ENCODE measurements at regions not wholly inside any gene's neighbourhood (a gene's known extent, or its start where the extent isn't known, plus 50 kb on each side); places are given as distances from the start of the nearest gene placed in this dataset.

GRCh38 chr9:86795823-86796553 lies 151.3 kb downstream of the GAS1 start:
- no peak for DNase-seq (ENCODE audit: low spot score)

- no peak for DNase-seq (ENCODE audit: low spot score)
These were observed 152.3 kb downstream of the GAS1 start for GRCh38 chr9:86795047-86795442.

DNA sequence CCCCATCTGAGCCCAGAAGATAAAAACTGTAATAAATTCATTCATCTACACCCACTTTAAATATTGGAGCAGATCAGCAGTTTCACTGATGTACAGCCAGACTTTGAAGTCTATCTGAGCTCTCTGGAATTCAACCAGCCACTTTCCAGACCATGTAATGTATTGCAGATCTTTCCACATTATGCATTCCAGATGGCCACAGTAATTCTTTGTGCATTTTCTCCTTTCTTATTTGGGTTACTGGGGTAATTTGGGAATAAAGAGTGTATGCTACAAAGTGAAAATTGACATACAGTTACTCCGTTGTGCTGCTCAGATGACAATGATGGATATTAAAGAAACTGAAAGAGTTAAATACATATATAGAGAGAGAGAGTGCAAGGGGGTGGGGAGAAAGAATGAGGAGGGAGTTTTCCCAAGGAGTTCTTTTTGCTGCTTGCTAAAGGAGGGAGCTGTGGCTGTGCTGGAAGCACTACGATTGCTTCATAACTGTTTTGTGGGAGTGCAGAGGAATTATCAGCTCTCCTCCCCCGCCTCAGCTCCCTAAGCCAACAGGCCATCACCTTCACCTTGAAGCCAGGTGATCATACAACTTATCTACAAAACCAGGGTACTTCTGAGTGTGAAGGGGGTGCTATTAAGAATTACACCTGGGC lies 152.8 kb downstream of the GAS1 start:
- no peak for DNase-seq (ENCODE audit: low spot score)

DNA sequence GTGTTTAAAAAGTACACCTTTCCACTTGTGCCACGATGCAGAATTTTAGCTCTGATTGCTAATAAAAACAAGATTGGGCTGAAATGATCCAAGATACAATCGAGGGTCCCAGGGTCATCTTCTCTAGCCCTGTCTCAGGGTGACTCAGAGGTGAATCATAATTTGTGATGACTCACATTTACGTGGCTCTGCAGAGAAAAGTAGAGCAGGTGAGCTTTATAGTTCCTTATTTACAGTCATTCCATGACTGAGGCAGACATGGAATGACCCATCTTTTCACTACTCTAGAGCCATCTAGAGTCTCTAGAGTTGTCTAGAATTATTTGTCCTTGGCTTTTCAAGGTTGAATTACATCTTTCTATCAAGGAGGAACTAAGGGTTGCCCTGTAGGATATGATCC lies 155.2 kb downstream of the GAS1 start:
- no peak for DNase-seq (ENCODE audit: low spot score)

DNA sequence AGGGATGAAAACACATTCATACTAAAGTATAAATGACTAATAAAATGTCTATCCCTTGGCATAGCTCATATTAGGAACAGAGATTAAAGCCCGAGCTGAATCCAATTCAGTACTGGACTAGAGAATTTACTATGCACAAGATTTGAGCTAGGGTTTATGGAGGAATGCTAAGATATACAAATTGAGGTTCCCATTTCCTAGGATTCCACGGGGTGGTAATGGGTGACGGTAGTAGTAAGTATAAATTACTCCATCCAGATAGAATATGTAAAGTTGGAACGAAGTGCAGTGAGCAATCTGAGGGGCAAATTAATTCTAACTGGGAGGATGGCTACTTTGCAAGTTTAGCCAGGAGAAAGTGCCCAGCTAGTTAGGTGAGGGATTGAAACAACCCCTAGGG lies 156.5 kb downstream of the GAS1 start:
- no peak for DNase-seq (ENCODE audit: low spot score)

GRCh38 chr9:86788456-86788855 lies 158.8 kb downstream of the GAS1 start:
- peak; percentile 72 for DNase-seq (ENCODE audit: low spot score)

DNA sequence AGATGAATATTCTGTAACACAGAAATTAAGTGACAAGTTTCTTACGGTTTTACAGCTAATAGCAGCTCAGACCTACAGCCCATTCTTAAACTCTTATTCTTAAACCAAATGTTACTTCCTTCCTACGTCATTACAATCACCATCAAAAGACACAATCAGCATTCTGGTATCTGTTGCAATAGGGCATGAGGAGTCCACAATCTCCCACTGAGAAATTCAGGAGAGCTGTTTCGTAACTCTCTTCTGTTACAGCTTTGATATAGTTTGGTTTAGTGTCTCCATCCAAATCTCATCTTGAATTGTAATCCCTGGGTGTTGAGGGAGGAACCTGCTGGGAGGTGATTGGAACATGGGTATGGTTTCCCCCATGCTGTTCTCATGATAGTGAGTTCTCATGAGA lies 163.4 kb downstream of the GAS1 start:
- DNase-seq (ENCODE audit: low spot score), result no peak

- no peak for DNase-seq (ENCODE audit: low spot score)
These were observed 164.5 kb downstream of the GAS1 start for GRCh38 chr9:86782831-86783230.

DNA sequence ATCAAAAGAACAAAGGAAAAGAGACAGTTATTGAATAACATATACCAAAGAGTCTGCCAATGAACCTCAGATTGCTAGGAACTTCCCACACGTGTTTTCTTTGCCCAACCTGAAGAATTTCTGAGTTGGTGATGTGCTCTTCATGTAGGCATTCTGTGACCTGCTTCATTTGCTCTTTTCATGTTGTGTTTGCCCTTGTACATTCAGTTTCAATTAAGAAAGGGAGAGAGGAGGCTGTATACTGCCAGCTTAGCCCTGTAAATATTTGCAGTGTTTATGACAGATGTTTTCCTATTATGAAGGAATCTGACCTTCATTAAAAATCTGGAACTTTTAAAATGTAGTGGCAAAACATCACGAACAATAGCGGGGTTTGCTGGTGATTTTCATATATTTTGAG lies 168.5 kb downstream of the GAS1 start:
- DNase-seq (ENCODE audit: low spot score), result no peak

DNA sequence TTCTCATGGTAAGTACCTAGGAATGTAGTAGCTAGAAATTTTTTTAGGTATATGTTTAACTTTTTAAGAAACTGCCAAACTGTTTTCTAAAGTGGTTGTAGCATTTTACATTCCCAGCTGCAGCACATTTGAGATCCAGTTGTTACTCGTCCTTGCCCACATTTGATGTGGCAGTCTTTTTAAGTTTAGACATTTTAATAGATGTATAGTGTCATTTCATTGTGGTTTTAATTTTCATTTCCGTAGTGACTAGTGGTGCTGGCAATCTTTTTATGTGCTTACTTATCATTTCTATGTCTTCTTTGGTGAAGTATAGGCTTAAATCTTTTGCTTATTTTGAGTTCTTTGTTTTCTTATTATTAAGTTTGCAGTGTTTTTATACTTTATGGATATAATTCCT lies 171.6 kb downstream of the GAS1 start:
- DNase-seq (ENCODE audit: low spot score), result no peak

DNA sequence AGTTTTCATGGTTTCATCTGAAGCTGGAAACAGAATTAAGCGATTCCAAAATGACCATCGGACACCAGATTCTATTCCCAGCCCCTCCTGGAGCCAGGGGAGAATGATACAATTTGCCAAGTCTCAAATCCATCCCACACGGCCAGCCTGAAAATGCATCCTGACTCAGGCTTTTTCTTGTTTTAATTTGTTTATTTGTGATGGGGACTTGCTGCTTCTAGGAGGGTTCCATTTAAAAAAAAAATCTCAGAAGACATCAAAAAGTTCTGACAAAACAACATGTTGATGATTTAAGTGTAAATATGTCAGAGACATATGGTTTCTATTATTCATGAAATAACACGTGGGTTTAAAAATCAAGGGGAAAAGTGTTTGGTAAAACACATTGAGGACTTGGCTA lies 173.2 kb downstream of the GAS1 start:
- no peak for DNase-seq (ENCODE audit: low spot score)

GRCh38 chr9:86773422-86773945 lies 173.8 kb downstream of the GAS1 start:
- DNase-seq (ENCODE audit: low spot score), result no peak

- DNase-seq (ENCODE audit: low spot score), result no peak
These were observed 174.7 kb downstream of the GAS1 start for GRCh38 chr9:86772635-86772993.

GRCh38 chr9:86771941-86772634 lies 175.2 kb downstream of the GAS1 start:
- DNase-seq (ENCODE audit: low spot score), result no peak

- no peak for DNase-seq (ENCODE audit: low spot score)
These were observed 175.9 kb downstream of the GAS1 start for GRCh38 chr9:86771420-86771819.

GRCh38 chr9:86768709-86769108 lies 178.6 kb downstream of the GAS1 start:
- DNase-seq (ENCODE audit: low spot score), result no peak

DNA sequence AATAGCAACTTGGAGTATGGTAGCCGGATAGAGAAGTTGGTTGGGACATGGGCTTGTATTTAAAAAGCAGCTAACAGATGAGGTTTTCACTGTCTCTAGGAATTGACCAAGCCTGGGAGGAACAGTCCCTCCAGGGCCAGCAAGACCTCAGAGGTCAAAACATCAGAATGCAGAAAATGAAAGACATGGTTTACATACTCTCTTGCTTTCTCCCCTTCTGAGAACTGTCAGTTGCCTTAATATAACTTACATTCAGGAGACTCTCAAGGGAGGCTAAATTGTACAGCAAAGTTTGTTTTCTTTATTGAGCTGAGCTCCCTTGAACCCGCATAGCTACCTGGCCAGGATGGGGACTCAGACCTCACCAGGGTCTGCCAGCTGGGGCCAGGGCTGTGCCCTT lies 179.3 kb downstream of the GAS1 start:
- DNase-seq (ENCODE audit: low spot score), result no peak

DNA sequence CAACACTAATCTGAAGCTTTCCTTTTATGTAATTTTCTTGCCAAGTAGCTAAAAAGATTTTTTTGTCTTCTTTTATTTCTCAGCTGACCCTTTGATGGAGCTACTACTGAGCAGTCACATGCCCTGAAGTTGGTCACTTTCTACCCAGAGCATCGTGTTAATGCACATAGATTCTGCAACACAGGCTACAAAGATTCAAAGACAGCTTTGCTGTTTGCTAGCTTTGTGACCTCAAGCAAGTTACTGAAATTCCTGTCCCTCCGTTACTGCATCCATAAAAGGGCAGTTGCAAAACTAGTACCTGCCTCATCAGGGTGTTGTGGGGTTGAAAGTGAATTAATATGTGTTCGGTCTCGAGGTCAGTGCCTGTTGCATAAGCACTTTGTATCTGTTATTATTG lies 179.9 kb downstream of the GAS1 start:
- DNase-seq (ENCODE audit: low spot score), result peak; percentile 37

DNA sequence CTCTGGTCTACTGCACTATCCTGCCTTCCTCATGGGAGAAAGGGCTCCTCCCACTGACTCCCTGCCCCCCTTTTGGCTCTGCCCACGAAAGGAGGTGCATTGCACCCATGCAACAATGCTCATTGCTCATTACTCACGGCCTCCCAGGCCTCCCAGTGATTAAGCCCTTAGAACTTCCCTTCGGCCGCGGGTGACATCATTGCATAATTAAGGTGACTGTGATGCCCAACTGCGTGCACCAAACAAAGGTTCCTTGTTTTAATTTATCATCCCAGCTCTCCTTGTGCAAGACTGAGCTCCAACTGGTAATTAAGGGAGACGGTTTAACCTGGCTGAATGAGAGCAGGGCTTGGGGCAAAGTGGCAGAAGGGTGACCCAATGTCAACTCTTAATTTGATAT lies 180.4 kb downstream of the GAS1 start:
- peak; percentile 87 for DNase-seq (ENCODE audit: low spot score)

GRCh38 chr9:86766511-86766910 lies 180.8 kb downstream of the GAS1 start:
- DNase-seq (ENCODE audit: low spot score), result no peak

DNA sequence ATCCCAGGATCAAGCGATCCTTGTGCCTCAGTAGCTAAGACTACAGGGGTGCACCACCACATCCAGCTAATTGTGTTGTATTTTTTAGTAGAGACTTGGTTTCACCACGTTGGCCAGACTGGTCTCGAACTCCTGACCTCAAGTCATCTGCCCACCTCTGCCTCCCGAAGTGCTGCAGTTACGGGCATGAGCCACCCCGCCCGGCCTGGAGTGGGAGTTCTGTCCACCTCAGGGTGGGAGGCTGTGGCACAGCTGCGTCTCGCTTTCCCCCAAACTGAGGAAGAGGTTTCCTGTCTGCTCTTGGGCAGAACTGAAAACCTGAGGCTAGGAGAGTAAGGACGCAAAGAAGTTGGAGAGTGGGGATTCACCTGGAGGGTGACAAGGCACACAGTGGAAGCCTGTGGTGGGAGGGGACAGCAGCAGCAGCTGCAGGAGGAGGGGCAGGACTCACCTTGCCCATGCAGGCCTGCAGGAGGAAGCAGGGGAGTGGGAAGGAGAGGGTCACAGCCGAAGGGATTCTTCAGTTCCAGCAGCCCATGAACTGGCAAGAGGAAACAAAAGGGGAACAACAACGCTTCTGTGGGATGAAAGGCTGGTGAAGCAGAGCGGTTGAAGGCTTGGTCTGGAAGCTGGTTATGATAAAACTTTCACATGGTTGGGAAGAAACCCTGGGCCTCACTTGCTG lies 181.4 kb downstream of the GAS1 start:
- DNase-seq (ENCODE audit: low spot score), result no peak

DNA sequence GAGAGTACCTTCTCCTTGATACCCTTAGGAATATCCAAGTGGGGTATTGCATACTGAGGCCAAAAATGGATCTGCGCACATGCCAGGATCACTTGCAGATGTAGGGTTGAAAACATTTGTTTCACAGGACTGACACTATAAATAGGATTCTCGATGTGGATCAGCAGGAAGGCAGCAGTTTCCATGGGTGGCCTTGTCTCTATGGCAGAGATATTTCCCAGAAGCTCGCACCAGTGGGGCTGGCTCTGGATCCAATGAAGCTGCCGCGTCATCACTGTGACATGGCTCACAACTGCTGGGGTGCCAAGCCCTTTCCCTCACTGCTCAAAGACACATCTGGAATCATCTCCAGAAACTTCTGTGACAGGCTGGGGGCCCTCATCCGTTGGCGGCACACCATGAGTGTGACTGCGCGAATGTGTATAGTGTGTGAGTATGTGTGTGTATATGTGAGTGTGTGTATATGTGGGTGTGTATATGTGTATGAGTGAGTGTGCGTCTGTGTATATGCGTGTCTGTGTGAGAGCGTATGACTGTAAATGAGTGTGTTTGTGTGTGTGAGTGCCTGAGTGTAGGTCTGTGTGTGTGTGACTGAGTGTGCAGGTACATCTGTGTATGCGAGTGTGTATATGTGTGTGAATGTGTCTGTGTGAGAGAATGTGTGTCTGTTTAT lies 182.5 kb downstream of the GAS1 start:
- DNase-seq (ENCODE audit: low spot score), result no peak
